GM08714 (cell line): ENCODE measurements at regions not wholly inside any gene's neighbourhood (a gene's known extent, or its start where the extent isn't known, plus 50 kb on each side); places are given as distances from the start of the nearest gene placed in this dataset.

Experiments
- H3K4me3 ChIP-seq: fragments of 200-500 bp; sonication (Bioruptor generic); 2 replicates; pipeline ENCODE4 v1.5.1; 2014; ENCODE audit warnings: mild to moderate bottlenecking, low read length, inconsistent platforms
- ZNF274 ChIP-seq: IDR thresholded peaks from 2 replicates; pipeline ENCODE4 v1.6.1; 2012; ENCODE audit warnings: mild to moderate bottlenecking, low read depth, low read length

GRCh38 chr22:23402275-23403151 lies 177.6 kb downstream of the IGLL1 start:
- no peak overlapping the region for H3K4me3 ChIP-seq
- no peak for TF ChIP-seq ZNF274

- H3K4me3 ChIP-seq = no peak overlapping the region
- no peak for TF ChIP-seq ZNF274
Measured at GRCh38 chr22:23401910-23402274, 178.2 kb downstream of the IGLL1 start.

GRCh38 chr22:23401111-23401909 lies 178.8 kb downstream of the IGLL1 start:
- H3K4me3 ChIP-seq = no peak overlapping the region
- TF ChIP-seq ZNF274 = no peak

- H3K4me3 ChIP-seq = no peak overlapping the region
- TF ChIP-seq ZNF274 = no peak
Measured at GRCh38 chr22:23400286-23400981, 179.7 kb downstream of the IGLL1 start.

DNA sequence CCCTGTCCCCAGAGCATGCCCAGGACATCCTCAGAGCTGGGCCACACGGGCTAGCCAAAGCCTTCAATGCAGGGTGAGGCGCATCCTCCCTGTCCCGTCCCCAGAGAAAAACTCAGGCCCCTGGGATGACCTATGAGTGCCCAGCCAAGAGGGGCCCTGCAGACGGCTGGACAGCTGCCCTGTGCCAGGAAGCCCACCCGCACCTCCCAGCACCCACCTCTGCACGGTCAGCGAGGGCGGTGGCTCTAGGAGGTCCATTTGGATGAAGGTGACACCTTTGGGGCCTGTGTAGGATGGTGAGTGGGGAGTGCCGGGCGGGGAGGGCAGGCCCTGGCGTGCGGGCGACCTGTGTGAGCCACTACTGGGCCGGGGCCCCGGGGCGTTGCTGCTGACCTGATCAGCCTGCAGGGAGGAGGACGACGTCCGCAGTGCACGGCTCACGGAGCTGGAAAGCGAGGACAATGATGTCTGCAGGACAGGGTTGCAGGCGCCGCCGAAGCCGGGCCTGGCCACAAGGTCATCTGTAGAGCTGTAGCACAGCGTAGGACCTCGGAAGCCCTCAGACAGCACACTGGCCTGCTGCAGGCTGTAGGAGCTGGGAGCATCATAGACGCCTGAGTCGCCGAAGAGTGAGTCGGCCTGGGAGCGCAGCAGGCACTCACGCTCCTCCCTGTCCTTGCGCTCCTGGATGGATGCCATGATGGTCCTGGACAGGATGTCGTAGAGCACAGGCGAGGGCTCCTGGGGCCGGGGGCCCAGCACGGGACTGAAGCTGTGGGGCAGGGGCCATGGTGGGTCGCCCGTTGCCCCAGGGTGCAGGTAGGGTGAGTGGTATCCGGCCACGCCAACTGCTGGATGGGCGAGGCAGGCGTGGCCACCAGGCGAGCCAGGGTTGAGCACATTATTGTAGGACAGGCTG lies 180.5 kb downstream of the IGLL1 start:
- H3K4me3 ChIP-seq = no peak overlapping the region
- TF ChIP-seq ZNF274 = no peak

GRCh38 chr22:23398701-23399366 lies 181.3 kb downstream of the IGLL1 start:
- no peak for TF ChIP-seq ZNF274

GRCh38 chr22:23397613-23398567 lies 182.2 kb downstream of the IGLL1 start:
- no peak overlapping the region for H3K4me3 ChIP-seq
- TF ChIP-seq ZNF274 = no peak

More at GRCh38 chr22:23398701-23399366, 181.3 kb downstream of the IGLL1 start:
- H3K4me3 ChIP-seq = no peak overlapping the region

GRCh38 chr22:23397008-23397612 lies 183.0 kb downstream of the IGLL1 start:
- no peak for TF ChIP-seq ZNF274
- no peak overlapping the region for H3K4me3 ChIP-seq

DNA sequence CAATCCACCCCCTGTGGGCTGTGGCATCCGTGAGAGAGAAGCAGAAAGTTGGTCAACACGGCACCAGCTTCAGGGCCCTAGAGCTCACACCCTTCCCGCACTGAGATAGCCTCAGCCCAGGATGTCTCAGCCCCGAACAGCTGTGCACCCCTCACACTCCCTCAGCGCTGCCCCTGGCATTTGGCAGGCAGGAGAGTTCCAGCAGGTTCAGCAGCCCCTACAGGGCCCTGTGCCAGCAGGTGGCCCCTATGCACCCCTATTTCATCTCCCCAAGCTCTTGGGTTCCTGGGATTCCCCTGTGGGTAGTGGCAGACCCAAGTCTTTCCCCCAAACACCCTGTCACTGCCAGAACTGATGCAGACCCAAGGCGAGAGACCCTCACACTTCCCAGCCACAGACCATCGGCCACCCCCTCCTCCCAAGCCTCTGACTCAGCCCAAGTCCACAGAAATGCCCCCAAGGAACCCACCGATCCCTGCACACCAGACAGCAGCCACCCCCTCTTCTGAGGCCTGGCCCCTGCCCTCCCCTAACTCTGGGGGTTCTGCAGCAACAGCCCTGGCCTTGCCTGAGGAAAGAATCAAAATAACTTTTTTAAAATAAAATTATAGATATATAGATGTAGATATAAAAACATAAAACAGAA lies 183.6 kb downstream of the IGLL1 start:
- TF ChIP-seq ZNF274 = no peak
- H3K4me3 ChIP-seq = no peak overlapping the region

DNA sequence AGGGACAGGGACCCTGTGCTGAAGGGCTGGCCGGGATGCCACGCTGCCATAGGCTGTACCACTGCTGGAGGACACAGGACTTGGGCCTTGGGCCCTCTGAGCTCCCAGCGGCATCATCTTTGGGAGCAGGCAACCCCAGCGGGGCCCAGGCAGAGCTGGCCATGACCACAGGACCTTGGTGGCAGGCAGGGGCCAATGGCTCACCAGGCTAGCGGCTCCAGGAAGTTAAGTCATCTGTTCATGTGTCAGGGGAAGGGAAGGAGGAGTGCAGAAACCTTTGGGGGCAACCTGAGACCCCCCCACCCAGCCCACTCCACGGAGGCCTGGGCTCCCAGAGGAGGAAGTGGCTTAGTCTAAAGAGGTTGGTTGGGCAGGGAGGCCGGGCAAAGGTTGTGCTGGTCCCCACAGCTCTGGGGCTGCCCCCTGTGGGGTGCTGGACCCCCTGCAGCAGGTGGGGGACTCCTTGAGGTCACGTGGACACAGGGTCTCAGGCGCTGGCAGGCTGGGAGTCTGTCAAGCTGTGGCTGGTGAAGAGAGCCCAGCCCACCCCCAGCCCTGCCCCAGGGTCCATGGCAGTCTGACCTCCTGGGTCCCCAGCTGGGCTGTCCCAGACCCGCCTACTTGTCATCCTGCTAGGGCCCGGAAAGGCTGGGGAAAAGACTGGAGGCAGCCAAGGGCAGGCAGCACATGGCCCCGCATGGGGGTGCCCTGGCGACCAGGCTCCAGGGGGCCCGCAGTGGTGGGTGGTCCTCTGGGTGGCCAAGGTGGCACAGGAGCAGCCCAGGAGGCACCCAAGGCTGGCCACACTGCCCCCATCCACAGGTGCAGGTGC lies 184.3 kb downstream of the IGLL1 start:
- no peak overlapping the region for H3K4me3 ChIP-seq

More for the DNA sequence above, 184.3 kb downstream of the IGLL1 start:
- no peak for TF ChIP-seq ZNF274
